K562 (cell line): ENCODE measurements at regions not wholly inside any gene's neighbourhood (a gene's known extent, or its start where the extent isn't known, plus 50 kb on each side); places are given as distances from the start of the nearest gene placed in this dataset.

Experiments used
- ATAC-seq: fragments of 200-7000 bp; cut with Tn5 transposase; 3 replicates; pipeline ENCODE4 v1.9.1; 2020; ENCODE audit warnings: moderate library complexity
- BruUV-seq: library from RNA; stranded (reverse); fragments of 400-500 nt; replicated peaks from 2 replicates; lab custom pipeline; 2021; lab: Mats Ljungman, UMichigan
- CTCF ChIA-PET: fragments of 300-600 bp; formaldehyde crosslinking; extraction: SDS; loops from one replicate; lab custom pipeline; 2021; ENCODE audit warnings: low intra/inter-chr PET ratio; lab: Yijun Ruan, JAX
- POLR2A ChIA-PET: fragments of 300-600, 350-650 bp; sonication (Branson Sonifier 250); formaldehyde crosslinking; extraction: SDS; loops from one replicate; lab custom pipeline; 2021; ENCODE audit warnings: antibody characterized with exemption, inconsistent platforms; lab: Yijun Ruan, JAX
- DNase-seq, 4 experiments: peaks; one replicate each; pipeline versions ENCODE4 v3.0.0 to v3.0.0-alpha.2; 2011 to 2018; ENCODE audit warnings: low spot score in 3 of 4, mixed read lengths in 3 of 4; ENCODE audit errors: extremely low read depth in 1 of 4
- FAIRE-seq: peaks from 2 replicates; lab custom pipeline; 2011; peaks lifted over from hg19 to GRCh38; lab: Jason Lieb, UNC
- H2AFZ ChIP-seq: 2 replicates; pipeline ENCODE4 v1.6.0; 2011; ENCODE audit warnings: low read depth, low read length, control low read depth, inconsistent platforms
- H3K27ac ChIP-seq: fragments of 200-600 bp; 3 replicates; pipeline ENCODE4 v1.8.0; 2011; ENCODE audit warnings: low read depth, mild to moderate bottlenecking, control low read depth, inconsistent platforms, low read length, moderate library complexity, mixed read lengths; ENCODE audit errors: extremely low read depth
- H3K27me3 ChIP-seq, 2 experiments: fragments of 300-600 bp in 1 of 2; 2 replicates in 1 of 2; 3 replicates in 1 of 2; pipeline versions ENCODE4 v1.6.0 to v1.8.0; 2011; ENCODE audit warnings: inconsistent platforms in 2 of 2, low read length in 2 of 2, mild to moderate bottlenecking in 1 of 2, mixed read lengths in 1 of 2, moderate library complexity in 1 of 2; ENCODE audit not compliant: control insufficient read depth in 2 of 2, insufficient read depth in 2 of 2
- H3K36me3 ChIP-seq: fragments of 300-600 bp; 3 replicates; pipeline ENCODE4 v1.8.0; 2011; ENCODE audit warnings: mild to moderate bottlenecking, low read length, inconsistent platforms; ENCODE audit not compliant: control insufficient read depth, insufficient read depth
- H3K4me1 ChIP-seq, 2 experiments: fragments of 200-600 bp in 1 of 2; replicated peaks in 1 of 2; 2 replicates in 1 of 2; 3 replicates in 1 of 2; pipeline versions ENCODE4 v1.5.1 to v1.8.0; 2011; ENCODE audit warnings: inconsistent platforms in 2 of 2, low read length in 2 of 2, mild to moderate bottlenecking in 1 of 2, mixed read lengths in 1 of 2, moderate library complexity in 1 of 2; ENCODE audit not compliant: control insufficient read depth in 2 of 2, insufficient read depth in 2 of 2
- H3K4me2 ChIP-seq: 2 replicates; pipeline ENCODE4 v1.6.1; 2011; ENCODE audit warnings: low read length, control low read depth, inconsistent platforms, mixed read lengths; ENCODE audit not compliant: insufficient read depth
- H3K4me3 ChIP-seq: fragments of 200-600 bp; sonication (generic), shearing (Covaris generic); 2 replicates; pipeline ENCODE4 v1.5.1; 2016; ENCODE audit warnings: control low read depth, inconsistent platforms
- H3K79me2 ChIP-seq: fragments of 200-600 bp; 3 replicates; pipeline ENCODE4 v1.8.0; 2011; ENCODE audit warnings: low read length, inconsistent platforms; ENCODE audit not compliant: control insufficient read depth, insufficient read depth
- H3K9ac ChIP-seq, 2 experiments: 2 replicates each; pipeline versions ENCODE4 v1.6.0 to v1.6.1; 2011; ENCODE audit warnings: low read depth in 2 of 2, low read length in 2 of 2, control low read depth in 1 of 2, inconsistent platforms in 1 of 2, mild to moderate bottlenecking in 1 of 2, mixed read lengths in 1 of 2; ENCODE audit not compliant: insufficient read depth in 1 of 2
- H3K9me1 ChIP-seq: one replicate; pipeline ENCODE4 v1.6.0; 2011; ENCODE audit warnings: inconsistent platforms, mild to moderate bottlenecking, low read length, moderate library complexity; ENCODE audit not compliant: control insufficient read depth, insufficient read depth
- H3K9me3 ChIP-seq: replicated peaks from 2 replicates; pipeline ENCODE4 v1.5.1; 2011; ENCODE audit warnings: low read depth, low read length, inconsistent platforms; ENCODE audit not compliant: control insufficient read depth, insufficient read depth
- H4K20me1 ChIP-seq: replicated peaks from 2 replicates; pipeline ENCODE4 v1.6.1; 2011; ENCODE audit warnings: low read length, inconsistent platforms, mixed read lengths; ENCODE audit not compliant: control insufficient read depth, insufficient read depth
- BACH1 ChIP-seq: fragments of 200-800 bp; sonication (Bioruptor generic); IDR thresholded peaks from 2 replicates; pipeline ENCODE4 v1.6.1; 2016; ENCODE audit warnings: missing genetic modification characterization, missing compliant biosample characterization
- HNRNPH1 ChIP-seq: fragments of 200-400 bp; formaldehyde crosslinking; optimal IDR thresholded peaks from 2 replicates; pipeline ENCODE3; 2017; ENCODE audit warnings: low read depth, mild to moderate bottlenecking, low read length, moderate library complexity
- KDM2B ChIP-seq: fragments of 250-450 bp; sonication (Bioruptor Pico); IDR thresholded peaks from 2 replicates; pipeline ENCODE4 v1.8.0; 2021; ENCODE audit warnings: mild to moderate bottlenecking, moderate library complexity
- PML ChIP-seq: IDR thresholded peaks from 2 replicates; pipeline ENCODE4 v1.6.1; 2012; ENCODE audit warnings: low read length, inconsistent platforms
- POLR2AphosphoS5 ChIP-seq: IDR thresholded peaks from 2 replicates; pipeline ENCODE4 v1.6.1; 2011; ENCODE audit warnings: mild to moderate bottlenecking, low read depth, low read length, moderate library complexity; ENCODE audit not compliant: control insufficient read depth, insufficient read depth
- PTBP1 ChIP-seq: fragments of 200-400 bp; formaldehyde crosslinking; IDR thresholded peaks from 2 replicates; pipeline ENCODE4 v1.6.1; 2017; ENCODE audit warnings: low read depth, low read length
- SAFB2 ChIP-seq: fragments of 200-400 bp; formaldehyde crosslinking; IDR thresholded peaks from 2 replicates; pipeline ENCODE4 v1.6.1; 2018; ENCODE audit warnings: borderline replicate concordance, low read length, low read depth, moderate library complexity; ENCODE audit not compliant: severe bottlenecking
- SIN3B ChIP-seq: fragments of 450-650 bp; IDR thresholded peaks from 2 replicates; pipeline ENCODE4 v1.6.1; 2017; ENCODE audit warnings: low read depth, mild to moderate bottlenecking, moderate library complexity
- U2AF1 ChIP-seq: fragments of 200-400 bp; formaldehyde crosslinking; optimal IDR thresholded peaks from 2 replicates; pipeline ENCODE3; 2017; ENCODE audit warnings: mild to moderate bottlenecking, low read depth, low read length, moderate library complexity
- ZBTB12 ChIP-seq: fragments of 250-450 bp; sonication (Bioruptor Pico); IDR thresholded peaks from 2 replicates; pipeline ENCODE4 v1.4.0; 2020
- ZFP1 ChIP-seq: fragments of 450-650 bp; formaldehyde crosslinking; IDR thresholded peaks from 2 replicates; pipeline ENCODE4 v1.4.0; 2020; ENCODE audit warnings: mild to moderate bottlenecking, mixed read lengths
- WGBS: fragments of 100-300 bp; shearing (Covaris generic); methylation state at CpG from one replicate; pipeline ENCODE4 v1.1.6; 2016; ENCODE audit warnings: low coverage, mixed read lengths; ENCODE audit not compliant: insufficient coverage; ENCODE audit errors: missing lambda C conversion rate; 5-methylcytosine and 5-hydroxymethylcytosine counted together
- in situ Hi-C: fragments of 300-500 bp; cut with MboI; formaldehyde crosslinking; loops from 4 replicates; pipeline ENCODE4 v1.15.0; 2018; ENCODE audit warnings: inconsistent platforms, mixed read lengths
- intact Hi-C: fragments of 100-400 bp; cut with micrococcal nuclease; formaldehyde crosslinking; loops from 2 replicates; pipeline ENCODE4 v1.14.2; 2022
- TF ChIP-seq, protein P1 (sequence below), 2 experiments: IDR thresholded peaks; 2 replicates each; pipeline ENCODE4 v1.6.1; 2011; ENCODE audit warnings: borderline replicate concordance in 1 of 2, control low read depth in 1 of 2, low read depth in 1 of 2, low read length in 1 of 2, mild to moderate bottlenecking in 1 of 2, mixed read lengths in 1 of 2, moderate library complexity in 1 of 2; ENCODE audit not compliant: insufficient read depth in 1 of 2, insufficient read length in 1 of 2, poor library complexity in 1 of 2, severe bottlenecking in 1 of 2; ENCODE audit errors: extremely low read depth in 1 of 2
- TF ChIP-seq, protein P2 (sequence below): sonication (generic); formaldehyde crosslinking; IDR thresholded peaks from 2 replicates; pipeline ENCODE4 v1.9.0; 2022; ENCODE audit warnings: mild to moderate bottlenecking, missing genetic modification reagents

DNA sequence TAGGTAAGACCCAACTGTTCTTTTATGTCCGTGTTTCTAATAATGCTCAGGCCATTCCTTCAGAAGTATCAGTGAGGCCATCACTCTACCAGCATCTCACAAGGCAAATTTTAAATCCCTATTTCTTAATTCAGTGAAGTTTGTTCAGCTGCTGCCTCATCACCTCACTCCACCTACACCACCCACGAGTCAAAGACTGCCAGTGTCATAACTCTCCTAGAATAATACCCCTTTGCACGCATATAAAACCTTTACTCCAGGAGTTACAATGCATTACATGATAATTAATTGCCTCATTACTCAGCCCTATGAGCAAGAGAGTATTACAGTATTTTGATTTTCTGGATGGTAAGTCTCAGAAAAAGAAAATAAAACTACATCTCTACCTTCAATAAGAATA is 793.6 kb downstream of the TFAP2A start:
- FAIRE-seq (no peak), DNase-seq (no peak), ATAC-seq (no peak)
- POLR2A ChIA-PET: no interaction called here
- no peak overlapping the region for H3K9ac ChIP-seq
- BruUV-seq: no TSS peak
- intact Hi-C loops (no loop called here), in situ Hi-C loops (no loop called here)
- no peak overlapping the region for H2AFZ ChIP-seq
- H4K20me1 ChIP-seq: no peaks in the 10 kb centered on the region
- WGBS: 1% methylated on average over 3 of the region's 3 CpGs
- H3K9me3 ChIP-seq: no peaks in the 10 kb centered on the region
- no peaks in the 10 kb centered on the region for H3K9me1 ChIP-seq
- H3K4me2 ChIP-seq: no peak overlapping the region
- no peak overlapping the region for H3K4me3 ChIP-seq
- no peak overlapping the region for H3K27ac ChIP-seq
- CTCF ChIA-PET: no interaction called here
- H3K79me2 ChIP-seq: no peaks in the 10 kb centered on the region
- H3K4me1 ChIP-seq: no peaks in the 10 kb centered on the region
- H3K27me3 ChIP-seq: no peaks in the 10 kb centered on the region
- no peaks in the 10 kb centered on the region for H3K36me3 ChIP-seq
- TF ChIP-seq, protein P1, sequence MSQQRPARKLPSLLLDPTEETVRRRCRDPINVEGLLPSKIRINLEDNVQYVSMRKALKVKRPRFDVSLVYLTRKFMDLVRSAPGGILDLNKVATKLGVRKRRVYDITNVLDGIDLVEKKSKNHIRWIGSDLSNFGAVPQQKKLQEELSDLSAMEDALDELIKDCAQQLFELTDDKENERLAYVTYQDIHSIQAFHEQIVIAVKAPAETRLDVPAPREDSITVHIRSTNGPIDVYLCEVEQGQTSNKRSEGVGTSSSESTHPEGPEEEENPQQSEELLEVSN (IDR thresholded peaks at IDR 0.05; ENCODE audit: borderline replicate concordance in 1 of 2, extremely low read depth in 1 of 2, insufficient read depth in 1 of 2, insufficient read length in 1 of 2, low read depth in 1 of 2, low read length in 1 of 2, poor library complexity in 1 of 2, severe bottlenecking in 1 of 2): no peak

DNA sequence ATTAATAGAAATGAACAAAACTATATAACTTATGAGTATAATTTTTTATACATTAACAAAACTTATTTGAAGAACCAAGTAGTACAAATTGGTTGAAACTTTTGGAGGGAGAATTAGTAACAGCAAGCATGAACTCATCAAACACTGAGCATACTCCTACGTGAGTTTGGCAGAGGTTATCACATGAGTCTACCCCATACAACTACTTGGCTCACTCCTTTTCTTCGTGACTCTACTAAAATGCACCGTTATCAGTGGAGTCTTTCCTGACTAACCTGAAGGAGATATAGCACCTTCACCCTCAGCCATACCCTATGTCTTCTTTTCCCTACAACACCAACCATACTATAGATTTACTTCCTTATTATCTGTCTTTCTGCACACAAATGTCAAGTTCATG is 794.2 kb downstream of the TFAP2A start:
- no peaks in the 10 kb centered on the region for H3K4me1 ChIP-seq
- no peaks in the 10 kb centered on the region for H3K9me1 ChIP-seq
- no peak overlapping the region for H3K4me3 ChIP-seq
- ChIA-PET CTCF (no interaction called here), POLR2A (no interaction called here)
- H3K9ac ChIP-seq: no peak overlapping the region
- in situ Hi-C loops: no loop called here
- no peak for DNase-seq
- no peaks in the 10 kb centered on the region for H3K27me3 ChIP-seq
- H3K9me3 ChIP-seq: no peaks in the 10 kb centered on the region
- H3K36me3 ChIP-seq: no peaks in the 10 kb centered on the region
- H3K4me2 ChIP-seq: no peak overlapping the region
- no peak for ATAC-seq
- no peak overlapping the region for H3K27ac ChIP-seq
- no peaks in the 10 kb centered on the region for H3K79me2 ChIP-seq
- H2AFZ ChIP-seq: no peak overlapping the region
- no peak for FAIRE-seq
- H4K20me1 ChIP-seq: no peaks in the 10 kb centered on the region
- intact Hi-C loops: no loop called here
- WGBS: 3% methylated on average over 3 of the region's 3 CpGs
- no TSS peak for BruUV-seq
- TF ChIP-seq POLR2AphosphoS5 (no peak), BACH1 (tag) (no peak), HNRNPH1 (no peak), KDM2B (CRISPR knock-in tag) (no peak), SIN3B (no peak), U2AF1 (no peak), PTBP1 (no peak), PML (no peak), ZFP1 (CRISPR knock-in tag) (no peak), SAFB2 (no peak), ZBTB12 (CRISPR knock-in tag) (no peak)
- TF ChIP-seq, protein P2, sequence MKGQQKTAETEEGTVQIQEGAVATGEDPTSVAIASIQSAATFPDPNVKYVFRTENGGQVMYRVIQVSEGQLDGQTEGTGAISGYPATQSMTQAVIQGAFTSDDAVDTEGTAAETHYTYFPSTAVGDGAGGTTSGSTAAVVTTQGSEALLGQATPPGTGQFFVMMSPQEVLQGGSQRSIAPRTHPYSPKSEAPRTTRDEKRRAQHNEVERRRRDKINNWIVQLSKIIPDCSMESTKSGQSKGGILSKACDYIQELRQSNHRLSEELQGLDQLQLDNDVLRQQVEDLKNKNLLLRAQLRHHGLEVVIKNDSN (CRISPR knock-in tag): no peak
